ENCODE measurements at regions not wholly inside any gene's neighbourhood (a gene's known extent, or its start where the extent isn't known, plus 50 kb on each side); places are given as distances from the start of the nearest gene placed in this dataset.

GRCh38 chr18:42288129-42288528 lies 333.1 kb downstream of the PIK3C3 start:
- no peak for DNase-seq (ENCODE audit: low read depth)
- no peak overlapping the region for H3K4me3 ChIP-seq (ENCODE audit: low read depth, low read length)
- TF ChIP-seq CTCF (IDR thresholded peaks at IDR 0.05; ENCODE audit: insufficient read depth, low read depth, low read length, missing control alignments) = no peak

- TF ChIP-seq CTCF (IDR thresholded peaks at IDR 0.05; ENCODE audit: insufficient read depth, low read depth, low read length, missing control alignments) = no peak
- H3K4me3 ChIP-seq (ENCODE audit: low read depth, low read length) = no peak overlapping the region
- no peak for DNase-seq (ENCODE audit: low read depth)
These were observed 334.5 kb downstream of the PIK3C3 start for GRCh38 chr18:42289526-42289925.

- no peak for TF ChIP-seq CTCF (IDR thresholded peaks at IDR 0.05; ENCODE audit: insufficient read depth, low read depth, low read length, missing control alignments)
- no peak for DNase-seq (ENCODE audit: low read depth)
- H3K4me3 ChIP-seq (ENCODE audit: low read depth, low read length) = no peak overlapping the region
These were observed 335.6 kb downstream of the PIK3C3 start for GRCh38 chr18:42290318-42291307.

- H3K4me3 ChIP-seq (ENCODE audit: low read depth, low read length) = no peak overlapping the region
- no peak for TF ChIP-seq CTCF (IDR thresholded peaks at IDR 0.05; ENCODE audit: insufficient read depth, low read depth, low read length, missing control alignments)
- no peak for DNase-seq (ENCODE audit: low read depth)
These were observed 337.6 kb downstream of the PIK3C3 start for GRCh38 chr18:42292654-42293053.

GRCh38 chr18:42296192-42296591 lies 341.2 kb downstream of the PIK3C3 start:
- DNase-seq (ENCODE audit: low read depth) = no peak
- no peak overlapping the region for H3K4me3 ChIP-seq (ENCODE audit: low read depth, low read length)
- TF ChIP-seq CTCF (IDR thresholded peaks at IDR 0.05; ENCODE audit: insufficient read depth, low read depth, low read length, missing control alignments) = no peak

- TF ChIP-seq CTCF (IDR thresholded peaks at IDR 0.05; ENCODE audit: insufficient read depth, low read depth, low read length, missing control alignments) = no peak
- DNase-seq (ENCODE audit: low read depth) = no peak
- no peak overlapping the region for H3K4me3 ChIP-seq (ENCODE audit: low read depth, low read length)
These were observed 341.7 kb downstream of the PIK3C3 start for GRCh38 chr18:42296723-42297122.
